ELF-1 (cell line): ENCODE measurements at regions not wholly inside any gene's neighbourhood (a gene's known extent, or its start where the extent isn't known, plus 50 kb on each side); places are given as distances from the start of the nearest gene placed in this dataset.
A peak's percentile ranks its signal among the peaks of the same experiment; 100 is the strongest.

ENCODE experiments used
- DNase-seq: peaks from one replicate; pipeline ENCODE4 v3.0.0-alpha.2; 2016; ENCODE audit warnings: low read depth, low spot score

- DNase-seq: no peak
Observed at GRCh38 chr17:15177343-15177742, 87.8 kb downstream of the PMP22 start.

- DNase-seq: no peak
Observed at GRCh38 chr17:15175356-15175755, 89.8 kb downstream of the PMP22 start.

- DNase-seq: peak; percentile 83
Observed at GRCh38 chr17:15171167-15172047, 93.7 kb downstream of the PMP22 start.

- no peak for DNase-seq
Observed at GRCh38 chr17:15169676-15170075, 95.5 kb downstream of the PMP22 start.

GRCh38 chr17:15168379-15168778, 96.7 kb downstream of the PMP22 start:
- DNase-seq: no peak

GRCh38 chr17:15161395-15161794, 103.7 kb downstream of the PMP22 start:
- DNase-seq: no peak

GRCh38 chr17:15157051-15157450, 108.1 kb downstream of the PMP22 start:
- peak; percentile 19 for DNase-seq

GRCh38 chr17:15154618-15155017, 110.5 kb downstream of the PMP22 start:
- DNase-seq: no peak

- no peak for DNase-seq
Observed at GRCh38 chr17:15145621-15146020, 119.5 kb downstream of the PMP22 start.

GRCh38 chr17:15143524-15143923, 121.6 kb downstream of the PMP22 start:
- no peak for DNase-seq

- no peak for DNase-seq
Observed at GRCh38 chr17:15134363-15134762, 130.8 kb downstream of the PMP22 start.

GRCh38 chr17:15133826-15134225, 131.3 kb downstream of the PMP22 start:
- no peak for DNase-seq

GRCh38 chr17:15133143-15133542, 132.0 kb downstream of the PMP22 start:
- DNase-seq: no peak

- no peak for DNase-seq
Observed at GRCh38 chr17:15130426-15130825, 134.7 kb downstream of the PMP22 start.

GRCh38 chr17:15129986-15130385, 135.1 kb downstream of the PMP22 start:
- no peak for DNase-seq

GRCh38 chr17:15124746-15125145, 140.4 kb downstream of the PMP22 start:
- DNase-seq: no peak

- DNase-seq: no peak
Observed at GRCh38 chr17:15124264-15124595, 140.9 kb downstream of the PMP22 start.

- peak; percentile 30 for DNase-seq
Observed at GRCh38 chr17:15123593-15124263, 141.4 kb downstream of the PMP22 start.

- no peak for DNase-seq
Observed at GRCh38 chr17:15122857-15123256, 142.3 kb downstream of the PMP22 start.

GRCh38 chr17:15121426-15121825, 143.7 kb downstream of the PMP22 start:
- DNase-seq: no peak

GRCh38 chr17:15119968-15120367, 145.2 kb downstream of the PMP22 start:
- no peak for DNase-seq

GRCh38 chr17:15117239-15117638, 147.9 kb downstream of the PMP22 start:
- DNase-seq: no peak
